ENCODE measurements at regions not wholly inside any gene's neighbourhood (a gene's known extent, or its start where the extent isn't known, plus 50 kb on each side); places are given as distances from the start of the nearest gene placed in this dataset.

DNA sequence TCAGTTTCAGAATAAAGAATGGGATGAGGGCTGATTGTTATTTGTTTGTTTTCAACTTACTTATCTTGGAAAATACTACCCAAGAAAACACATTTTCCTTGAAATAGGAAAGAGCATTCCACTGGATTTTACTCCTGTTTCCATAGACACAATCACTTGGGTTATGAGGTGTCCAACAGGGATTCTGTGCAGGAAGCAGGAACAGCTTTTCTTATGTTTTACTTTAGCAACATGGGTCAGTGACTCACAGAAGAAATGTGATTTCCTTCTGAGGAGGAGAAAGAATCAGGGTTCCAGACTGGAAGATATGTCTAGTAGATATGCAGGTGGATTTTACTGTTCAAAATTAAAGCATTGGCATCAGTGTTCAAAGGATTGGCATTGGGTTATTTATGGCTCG is 180.8 kb upstream of the GPC6 start:
- no peak for TF ChIP-seq CTCF (IDR thresholded peaks at IDR 0.05)

DNA sequence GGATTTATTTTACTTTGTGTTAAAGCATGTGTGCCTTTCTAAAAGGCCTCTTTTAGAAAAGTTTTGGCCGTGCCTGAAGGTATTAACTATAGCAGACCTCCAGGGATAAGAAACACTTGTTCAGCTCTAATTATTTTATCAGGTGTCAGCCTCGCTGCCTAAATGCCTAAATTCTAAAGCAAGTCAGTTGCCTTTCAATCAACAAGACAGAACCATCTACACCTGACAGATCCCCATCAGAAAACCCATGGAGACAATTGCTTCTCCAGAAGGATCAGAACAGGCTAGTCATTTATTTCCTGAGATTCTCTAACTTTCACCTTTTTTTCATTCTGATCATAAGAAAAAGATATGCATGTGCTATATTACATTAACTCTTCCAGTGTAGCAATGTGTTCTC is 171.4 kb upstream of the GPC6 start:
- no peak for TF ChIP-seq CTCF (IDR thresholded peaks at IDR 0.05)

DNA sequence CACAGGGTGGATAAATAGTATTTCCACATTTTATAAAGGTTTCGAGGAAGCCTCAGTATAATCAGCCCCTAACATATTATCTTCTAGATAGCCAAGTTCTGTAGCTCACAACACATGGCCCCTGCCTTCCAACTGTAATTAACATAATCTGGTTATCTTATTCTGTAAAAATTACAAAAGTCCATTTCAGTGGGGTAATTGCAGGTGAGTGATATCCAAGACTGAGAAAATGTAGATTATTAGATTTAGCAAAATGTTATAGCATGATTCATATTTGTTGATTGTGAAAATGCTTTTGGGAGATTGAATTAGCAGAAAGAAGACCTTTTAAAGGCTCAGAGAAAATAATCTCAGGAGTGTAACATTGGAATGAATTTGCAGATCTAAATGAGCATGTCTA is 168.3 kb upstream of the GPC6 start:
- no peak for TF ChIP-seq CTCF (IDR thresholded peaks at IDR 0.05)

DNA sequence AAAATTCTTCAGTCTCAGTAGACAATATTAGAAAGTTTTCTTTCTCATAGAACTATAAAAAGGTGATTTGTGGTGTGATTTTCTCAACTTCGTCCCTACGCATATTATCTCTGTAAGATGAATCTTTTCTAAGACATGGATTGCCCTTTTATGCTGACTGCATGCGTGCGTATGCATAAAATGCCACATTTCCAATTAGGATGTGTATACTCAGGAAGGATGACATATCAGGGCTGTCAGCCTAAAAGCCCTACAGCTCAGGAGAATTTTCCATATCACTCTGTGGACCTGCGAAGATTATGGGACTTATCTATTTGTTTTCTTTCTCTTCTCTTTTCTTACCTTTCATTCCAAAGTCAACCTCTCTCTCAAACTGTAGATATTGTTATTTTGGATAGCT is 166.5 kb upstream of the GPC6 start:
- no peak for TF ChIP-seq CTCF (IDR thresholded peaks at IDR 0.05)

- TF ChIP-seq CTCF (IDR thresholded peaks at IDR 0.05): no peak
Observed at GRCh38 chr13:93066187-93066586, 160.4 kb upstream of the GPC6 start.

DNA sequence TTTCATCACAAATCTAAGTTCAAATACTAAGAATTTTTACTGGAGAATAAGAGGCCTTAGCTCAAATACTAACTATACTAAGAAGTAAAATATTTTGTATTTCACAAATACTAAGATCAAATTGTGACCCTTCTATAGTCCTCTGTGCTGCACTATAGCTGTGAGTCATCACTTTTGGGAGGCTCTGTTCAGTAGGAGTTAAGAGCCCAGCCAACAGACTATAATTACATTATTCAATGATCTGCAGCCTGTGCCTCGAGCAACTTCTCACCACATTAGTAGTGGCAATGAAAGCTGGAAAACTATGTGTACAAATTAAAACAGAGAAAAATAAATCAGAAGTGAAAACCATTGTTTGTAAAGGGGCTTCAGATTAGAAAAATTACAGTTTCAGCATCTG is 147.3 kb upstream of the GPC6 start:
- no peak for TF ChIP-seq CTCF (IDR thresholded peaks at IDR 0.05)

GRCh38 chr13:93080166-93080565 is 146.4 kb upstream of the GPC6 start:
- TF ChIP-seq CTCF (IDR thresholded peaks at IDR 0.05): no peak

DNA sequence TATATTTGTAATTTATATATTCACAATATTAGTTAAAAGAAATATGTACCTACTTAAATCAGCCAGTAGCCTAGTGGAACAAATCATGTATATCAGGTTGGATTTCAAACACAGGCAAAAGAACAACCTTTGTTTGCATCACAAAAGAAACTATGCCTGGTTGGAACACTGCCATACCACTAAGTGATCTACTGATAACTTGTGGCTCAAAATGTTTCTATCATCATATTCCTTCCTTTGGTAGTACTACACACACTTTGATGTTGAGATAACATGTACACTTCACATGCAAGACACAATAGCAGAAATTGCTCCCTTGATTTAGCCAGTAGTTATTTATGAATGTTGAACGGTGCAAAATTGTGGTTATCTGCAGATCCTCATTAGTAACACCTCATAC is 146.0 kb upstream of the GPC6 start:
- TF ChIP-seq CTCF (IDR thresholded peaks at IDR 0.05): no peak

Data from LNCAP (cell line).